ENCODE measurements at regions not wholly inside any gene's neighbourhood (a gene's known extent, or its start where the extent isn't known, plus 50 kb on each side); places are given as distances from the start of the nearest gene placed in this dataset.
"Not testable (repeated sequence)": the region's sequence is repeated elsewhere in the genome, so short reads cannot be mapped to it uniquely, and the experiment has no call there.

- DNase-seq, result peak in 1 of 3 donors; percentile 6
- peaks cover 4 to 10% (median 7%) of the 10 kb centered on the region in 3 donors for H3K36me3 Mint-ChIP-seq
- not testable (repeated sequence) for H3K27me3 Mint-ChIP-seq (ENCODE audit: low read depth in 3 of 3); H3K4me1 Mint-ChIP-seq; H3K4me3 Mint-ChIP-seq; H3K27ac Mint-ChIP-seq; H3K9me3 Mint-ChIP-seq
Measured at GRCh38 chr5:93682471-93683404, 58.7 kb downstream of the POU5F2 start.

GRCh38 chr5:93681432-93681831, 60.0 kb downstream of the POU5F2 start:
- Mint-ChIP-seq H3K4me1 (peaks cover 0 to 8% of the 10 kb centered on the region in 2 donors), H3K27me3 (ENCODE audit: low read depth in 3 of 3) (no peaks in the 10 kb centered on the region), H3K4me3 (no peak overlapping the region), H3K9me3 (peaks cover 0 to under 1% (median 0%) of the 10 kb centered on the region in 6 donors), H3K36me3 (peaks cover 4 to 7% (median 6%) of the 10 kb centered on the region in 3 donors), H3K27ac (peak overlapping the region in 1 of 6 donors; percentile 1)
- DNase-seq, result no peak

GRCh38 chr5:93677359-93677891, 64.0 kb downstream of the POU5F2 start:
- no peak for DNase-seq
- H3K27me3 Mint-ChIP-seq (ENCODE audit: low read depth in 3 of 3), result no peaks in the 10 kb centered on the region
- no peak overlapping the region for H3K4me3 Mint-ChIP-seq
- no peaks in the 10 kb centered on the region for H3K9me3 Mint-ChIP-seq
- peaks cover 0 to 3% (median 0%) of the 10 kb centered on the region in 3 donors for H3K36me3 Mint-ChIP-seq
- H3K4me1 Mint-ChIP-seq, result peaks cover 22 to 38% of the 10 kb centered on the region in 2 donors
- H3K27ac Mint-ChIP-seq, result no peak overlapping the region

GRCh38 chr5:93676704-93677103, 64.7 kb downstream of the POU5F2 start:
- H3K4me3 Mint-ChIP-seq, result no peak overlapping the region
- H3K27ac Mint-ChIP-seq, result no peak overlapping the region
- DNase-seq, result no peak
- H3K4me1 Mint-ChIP-seq, result peaks cover 22 to 38% of the 10 kb centered on the region in 2 donors
- no peaks in the 10 kb centered on the region for H3K27me3 Mint-ChIP-seq (ENCODE audit: low read depth in 3 of 3)
- H3K9me3 Mint-ChIP-seq, result no peaks in the 10 kb centered on the region
- peaks cover 0 to 3% (median 0%) of the 10 kb centered on the region in 3 donors for H3K36me3 Mint-ChIP-seq

- peaks cover 22 to 38% of the 10 kb centered on the region in 2 donors for H3K4me1 Mint-ChIP-seq
- no peak overlapping the region for H3K4me3 Mint-ChIP-seq
- H3K27ac Mint-ChIP-seq, result peak overlapping the region in 4 of 6 donors; percentile 8 to 68 (median 42)
- no peak for DNase-seq
- H3K9me3 Mint-ChIP-seq, result no peaks in the 10 kb centered on the region
- H3K36me3 Mint-ChIP-seq, result peaks cover 0 to 3% (median 0%) of the 10 kb centered on the region in 3 donors
- H3K27me3 Mint-ChIP-seq (ENCODE audit: low read depth in 3 of 3), result no peaks in the 10 kb centered on the region
Measured at GRCh38 chr5:93675460-93676450, 65.6 kb downstream of the POU5F2 start.

GRCh38 chr5:93674866-93675459, 66.4 kb downstream of the POU5F2 start:
- no peak for DNase-seq
- H3K4me3 Mint-ChIP-seq, result no peak overlapping the region
- H3K27ac Mint-ChIP-seq, result no peak overlapping the region
- H3K4me1 Mint-ChIP-seq, result peaks cover 24 to 38% of the 10 kb centered on the region in 2 donors
- no peaks in the 10 kb centered on the region for H3K27me3 Mint-ChIP-seq (ENCODE audit: low read depth in 3 of 3)
- peaks cover 0 to 3% (median 0%) of the 10 kb centered on the region in 3 donors for H3K36me3 Mint-ChIP-seq
- H3K9me3 Mint-ChIP-seq, result no peaks in the 10 kb centered on the region

- Mint-ChIP-seq H3K9me3 (no peaks in the 10 kb centered on the region), H3K4me3 (no peak overlapping the region), H3K36me3 (peaks cover 0 to 3% (median 0%) of the 10 kb centered on the region in 3 donors), H3K4me1 (peaks cover 25 to 38% of the 10 kb centered on the region in 2 donors), H3K27me3 (ENCODE audit: low read depth in 3 of 3) (no peaks in the 10 kb centered on the region), H3K27ac (peak overlapping the region in 2 of 6 donors; percentile 43 to 68)
- DNase-seq, result no peak
Measured at GRCh38 chr5:93674138-93674537, 67.3 kb downstream of the POU5F2 start.

- Mint-ChIP-seq H3K27ac (no peak overlapping the region), H3K4me3 (no peak overlapping the region), H3K36me3 (peaks cover 0 to 3% (median 0%) of the 10 kb centered on the region in 3 donors), H3K9me3 (no peaks in the 10 kb centered on the region), H3K27me3 (ENCODE audit: low read depth in 3 of 3) (no peaks in the 10 kb centered on the region), H3K4me1 (peaks cover 25 to 41% of the 10 kb centered on the region in 2 donors)
- no peak for DNase-seq
Measured at GRCh38 chr5:93673316-93673954, 68.0 kb downstream of the POU5F2 start.

GRCh38 chr5:93665648-93666047, 75.8 kb downstream of the POU5F2 start:
- H3K4me3 Mint-ChIP-seq, result no peak overlapping the region
- H3K9me3 Mint-ChIP-seq, result no peaks in the 10 kb centered on the region
- H3K27ac Mint-ChIP-seq, result no peak overlapping the region
- peaks cover 0 to 6% (median 0%) of the 10 kb centered on the region in 3 donors for H3K36me3 Mint-ChIP-seq
- peaks cover 0 to 1% (median 0%) of the 10 kb centered on the region in 3 donors for H3K27me3 Mint-ChIP-seq (ENCODE audit: low read depth in 3 of 3)
- H3K4me1 Mint-ChIP-seq, result peaks cover 2 to 4% of the 10 kb centered on the region in 2 donors
- DNase-seq, result no peak

- Mint-ChIP-seq H3K27me3 (ENCODE audit: low read depth in 3 of 3) (peaks cover 0 to 1% (median 0%) of the 10 kb centered on the region in 3 donors), H3K36me3 (peaks cover 0 to 6% (median 0%) of the 10 kb centered on the region in 3 donors), H3K27ac (no peak overlapping the region), H3K9me3 (no peaks in the 10 kb centered on the region), H3K4me1 (no peaks in the 10 kb centered on the region), H3K4me3 (no peak overlapping the region)
- no peak for DNase-seq
Measured at GRCh38 chr5:93660677-93661076, 77.7 kb downstream of the NR2F1 start.

GRCh38 chr5:93658044-93658443, 75.0 kb downstream of the NR2F1 start:
- Mint-ChIP-seq H3K9me3 (no peaks in the 10 kb centered on the region), H3K4me3 (no peak overlapping the region), H3K36me3 (peaks cover 0 to 6% (median 0%) of the 10 kb centered on the region in 3 donors), H3K4me1 (no peaks in the 10 kb centered on the region), H3K27ac (no peak overlapping the region), H3K27me3 (ENCODE audit: low read depth in 3 of 3) (no peaks in the 10 kb centered on the region)
- DNase-seq, result no peak

- no peak overlapping the region for H3K27ac Mint-ChIP-seq
- peaks cover 10 to 12% of the 10 kb centered on the region in 2 donors for H3K4me1 Mint-ChIP-seq
- H3K27me3 Mint-ChIP-seq (ENCODE audit: low read depth in 3 of 3), result no peaks in the 10 kb centered on the region
- no peak overlapping the region for H3K4me3 Mint-ChIP-seq
- peaks cover 0 to 8% (median 0%) of the 10 kb centered on the region in 3 donors for H3K36me3 Mint-ChIP-seq
- H3K9me3 Mint-ChIP-seq, result no peaks in the 10 kb centered on the region
- no peak for DNase-seq
Measured at GRCh38 chr5:93654676-93655075, 71.7 kb downstream of the NR2F1 start.

- H3K27me3 Mint-ChIP-seq (ENCODE audit: low read depth in 3 of 3), result no peaks in the 10 kb centered on the region
- H3K36me3 Mint-ChIP-seq, result peaks cover 0 to 8% (median 0%) of the 10 kb centered on the region in 3 donors
- no peak overlapping the region for H3K4me3 Mint-ChIP-seq
- H3K4me1 Mint-ChIP-seq, result peaks cover 13 to 18% of the 10 kb centered on the region in 2 donors
- no peak for DNase-seq
- H3K9me3 Mint-ChIP-seq, result no peaks in the 10 kb centered on the region
- no peak overlapping the region for H3K27ac Mint-ChIP-seq
Measured at GRCh38 chr5:93653716-93654115, 70.7 kb downstream of the NR2F1 start.

Measured in immature natural killer cell (primary cell).